Neuronal stem cell (in vitro differentiated cells): ENCODE measurements at regions not wholly inside any gene's neighbourhood (a gene's known extent, or its start where the extent isn't known, plus 50 kb on each side); places are given as distances from the start of the nearest gene placed in this dataset.

Experiments
- DNase-seq: peaks from one replicate; pipeline ENCODE4 v3.0.0-alpha.2; 2013; ENCODE audit warnings: low spot score
- H2AFZ ChIP-seq: one replicate; pipeline ENCODE4 v1.6.1; 2013; ENCODE audit warnings: mild to moderate bottlenecking, low read length, inconsistent platforms
- H2AK5ac ChIP-seq: 2 replicates; pipeline ENCODE4 v1.6.1; 2013; ENCODE audit warnings: low read depth, mild to moderate bottlenecking, inconsistent platforms, low read length, moderate library complexity, mixed read lengths
- H2BK120ac ChIP-seq: 2 replicates; pipeline ENCODE4 v1.6.1; 2013; ENCODE audit warnings: low read depth, mild to moderate bottlenecking, inconsistent platforms, low read length, moderate library complexity, mixed read lengths
- H2BK12ac ChIP-seq: one replicate; pipeline ENCODE4 v1.6.1; 2013; ENCODE audit warnings: low read length, inconsistent platforms
- H2BK15ac ChIP-seq: 2 replicates; pipeline ENCODE4 v1.6.1; 2013; ENCODE audit warnings: mild to moderate bottlenecking, low read length, inconsistent platforms, mixed read lengths
- H2BK5ac ChIP-seq: one replicate; pipeline ENCODE4 v1.6.1; 2013; ENCODE audit warnings: inconsistent platforms, mild to moderate bottlenecking, low read length, moderate library complexity
- H3K14ac ChIP-seq: one replicate; pipeline ENCODE4 v1.6.1; 2013; ENCODE audit warnings: low read length, inconsistent platforms
- H3K18ac ChIP-seq: 2 replicates; pipeline ENCODE4 v1.6.1; 2013; ENCODE audit warnings: low read length, inconsistent platforms
- H3K23ac ChIP-seq: 2 replicates; pipeline ENCODE4 v1.6.1; 2013; ENCODE audit warnings: low read depth, mild to moderate bottlenecking, mixed read lengths, low read length, inconsistent platforms; ENCODE audit not compliant: poor library complexity
- H3K27ac ChIP-seq: replicated peaks from 3 replicates; pipeline ENCODE4 v1.5.1; 2013; ENCODE audit warnings: low read length, inconsistent platforms
- H3K27me3 ChIP-seq, 3 experiments: 2 replicates each; pipeline ENCODE4 v1.6.1; 2013; ENCODE audit warnings: low read length in 3 of 3, mild to moderate bottlenecking in 2 of 3, inconsistent platforms in 1 of 3, low read depth in 1 of 3, mixed read lengths in 1 of 3, moderate library complexity in 1 of 3; ENCODE audit not compliant: control insufficient read depth in 3 of 3, insufficient read depth in 3 of 3
- H3K36me3 ChIP-seq, 2 donors: replicated peaks in 1 of 2; 2 replicates each; pipeline ENCODE4 v1.6.1; 2013; ENCODE audit warnings: low read length in 2 of 2; ENCODE audit not compliant: control insufficient read depth in 2 of 2, insufficient read depth in 2 of 2
- H3K4ac ChIP-seq: 2 replicates; pipeline ENCODE4 v1.6.1; 2013; ENCODE audit warnings: inconsistent platforms, mild to moderate bottlenecking, low read length, moderate library complexity
- H3K4me1 ChIP-seq, 2 donors: 1 replicate in 1 of 2; 2 replicates in 1 of 2; pipeline ENCODE4 v1.6.1; 2013; ENCODE audit warnings: low read length in 2 of 2, low read depth in 1 of 2; ENCODE audit not compliant: control insufficient read depth in 2 of 2, insufficient read depth in 1 of 2
- H3K4me2 ChIP-seq: one replicate; pipeline ENCODE4 v1.6.1; 2013; ENCODE audit warnings: mild to moderate bottlenecking, low read length, inconsistent platforms; ENCODE audit not compliant: insufficient read depth, poor library complexity, severe bottlenecking
- H3K4me3 ChIP-seq, 2 donors: 2 replicates each; pipeline ENCODE4 v1.5.1; 2013; ENCODE audit warnings: low read length in 2 of 2, mild to moderate bottlenecking in 2 of 2, inconsistent platforms in 1 of 2, moderate library complexity in 1 of 2
- H3K79me1 ChIP-seq: one replicate; pipeline ENCODE4 v1.6.1; 2013; ENCODE audit warnings: low read depth, mild to moderate bottlenecking, inconsistent platforms, low read length, moderate library complexity
- H3K9ac ChIP-seq: one replicate; pipeline ENCODE4 v1.6.1; 2013; ENCODE audit warnings: mild to moderate bottlenecking, low read depth, low read length, inconsistent platforms; ENCODE audit not compliant: poor library complexity
- H3K9me3 ChIP-seq, 2 donors: replicated peaks in 1 of 2; 2 replicates each; pipeline versions ENCODE3 to v1.6.1; 2013; ENCODE audit warnings: low read length in 2 of 2, mild to moderate bottlenecking in 2 of 2, inconsistent platforms in 1 of 2, low read depth in 1 of 2, mixed read lengths in 1 of 2, moderate library complexity in 1 of 2; ENCODE audit not compliant: control insufficient read depth in 2 of 2, insufficient read depth in 1 of 2
- H4K8ac ChIP-seq: one replicate; pipeline ENCODE4 v1.6.1; 2013; ENCODE audit warnings: low read depth, mild to moderate bottlenecking, inconsistent platforms, low read length, moderate library complexity
- H4K91ac ChIP-seq: one replicate; pipeline ENCODE4 v1.6.1; 2013; ENCODE audit warnings: low read length, low read depth, mild to moderate bottlenecking, inconsistent platforms; ENCODE audit not compliant: poor library complexity
- WGBS, 2 donors: extraction: QIAGEN DNeasy Blood & Tissue Kit; methylation state at CpG; one replicate each; pipeline ENCODE4 v1.1.7; 2013; ENCODE audit warnings: missing lambda C conversion rate in 2 of 2, mixed read lengths in 1 of 2; ENCODE audit not compliant: insufficient read length in 2 of 2, insufficient replicate concordance in 1 of 2; ENCODE audit errors: extremely low coverage in 2 of 2; 5-methylcytosine and 5-hydroxymethylcytosine counted together

DNA sequence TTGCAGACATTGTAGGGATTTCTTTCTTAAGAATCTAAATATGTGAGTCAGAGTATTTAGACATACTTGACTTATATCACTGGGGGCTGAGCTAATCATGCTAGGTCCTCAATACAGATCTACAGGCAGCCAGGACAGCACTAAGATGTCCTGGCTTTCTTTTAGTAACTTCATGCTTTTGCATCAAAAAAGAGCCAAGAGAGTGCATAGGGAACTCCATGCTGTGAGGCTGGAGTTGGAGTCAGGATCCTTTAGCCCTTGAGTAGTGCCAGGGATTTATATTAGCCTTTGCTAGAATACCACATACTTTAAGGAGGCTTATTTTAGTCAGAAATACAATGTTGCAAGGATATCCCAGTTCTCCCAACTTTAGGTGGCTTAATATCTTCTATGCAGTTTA lies 289.7 kb downstream of the CCDC85A start:
- Histone ChIP-seq H2BK15ac (no peak overlapping the region), H3K4me3 (no peak overlapping the region), H3K4me1 (no peaks in the 10 kb centered on the region), H2AFZ (no peak overlapping the region), H3K4me2 (no peak overlapping the region), H3K36me3 (no peaks in the 10 kb centered on the region), H3K18ac (no peak overlapping the region), H3K9me3 (no peaks in the 10 kb centered on the region), H3K14ac (no peak overlapping the region), H4K8ac (no peak overlapping the region), H2BK5ac (no peak overlapping the region), H3K27ac (no peak overlapping the region), H2BK12ac (no peak overlapping the region), H4K91ac (no peak overlapping the region), H3K79me1 (no peaks in the 10 kb centered on the region), H3K23ac (no peak overlapping the region), H3K4ac (no peak overlapping the region), H2BK120ac (no peak overlapping the region), H3K9ac (no peak overlapping the region), H2AK5ac (no peak overlapping the region), H3K27me3 (no peaks in the 10 kb centered on the region)
- no peak for DNase-seq

DNA sequence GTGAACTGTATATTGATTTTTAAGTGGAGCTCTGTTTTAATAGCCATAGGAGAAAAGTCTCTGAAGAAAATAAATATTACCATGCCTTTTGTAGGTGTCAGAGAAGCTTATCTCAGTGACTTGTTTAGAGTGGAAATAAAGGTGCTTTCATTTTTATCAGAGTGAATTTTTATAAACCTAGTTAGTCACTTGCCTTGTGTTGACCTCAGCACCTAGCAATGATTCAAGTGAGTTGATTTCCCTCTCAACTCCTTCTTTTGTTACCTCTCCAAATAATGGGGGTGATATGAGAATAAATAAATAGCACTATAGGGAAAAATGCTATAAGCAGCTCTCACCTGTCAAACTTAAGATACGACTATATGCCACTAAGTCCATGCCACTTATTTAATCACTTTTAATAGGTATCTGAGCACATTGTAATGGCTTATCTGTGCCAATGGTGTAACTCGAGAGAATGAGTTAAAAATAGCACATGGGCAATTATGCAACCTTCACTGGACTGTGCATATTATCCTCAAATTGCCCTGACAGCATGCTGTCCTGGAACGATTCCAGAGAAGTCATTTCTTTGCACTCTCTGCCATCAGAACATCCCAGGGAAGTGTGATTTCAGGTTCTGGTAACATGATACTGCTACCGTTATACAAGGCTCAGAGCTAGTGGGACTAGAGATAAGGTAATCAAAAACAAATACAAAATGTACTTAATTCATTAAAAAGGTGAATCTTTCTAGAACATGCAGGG lies 290.8 kb downstream of the CCDC85A start:
- no peak overlapping the region for H2AK5ac ChIP-seq
- H3K18ac ChIP-seq, result no peak overlapping the region
- H2BK15ac ChIP-seq, result no peak overlapping the region
- no peak overlapping the region for H2BK120ac ChIP-seq
- no peak overlapping the region for H4K91ac ChIP-seq
- no peaks in the 10 kb centered on the region for H3K4me1 ChIP-seq
- H3K27me3 ChIP-seq, result no peaks in the 10 kb centered on the region
- H3K4ac ChIP-seq, result no peak overlapping the region
- H3K23ac ChIP-seq, result no peak overlapping the region
- no peak overlapping the region for H3K9ac ChIP-seq
- H4K8ac ChIP-seq, result no peak overlapping the region
- H2AFZ ChIP-seq, result no peak overlapping the region
- no peak overlapping the region for H3K27ac ChIP-seq
- no peaks in the 10 kb centered on the region for H3K36me3 ChIP-seq
- no peak overlapping the region for H3K14ac ChIP-seq
- no peaks in the 10 kb centered on the region for H3K9me3 ChIP-seq
- no peak overlapping the region for H3K4me3 ChIP-seq
- no CpG with 5 or more reads among the region's 4 CpGs for WGBS, 2 donors
- DNase-seq, result no peak
- no peak overlapping the region for H2BK12ac ChIP-seq
- no peak overlapping the region for H2BK5ac ChIP-seq
- H3K79me1 ChIP-seq, result no peaks in the 10 kb centered on the region
- H3K4me2 ChIP-seq, result no peak overlapping the region

DNA sequence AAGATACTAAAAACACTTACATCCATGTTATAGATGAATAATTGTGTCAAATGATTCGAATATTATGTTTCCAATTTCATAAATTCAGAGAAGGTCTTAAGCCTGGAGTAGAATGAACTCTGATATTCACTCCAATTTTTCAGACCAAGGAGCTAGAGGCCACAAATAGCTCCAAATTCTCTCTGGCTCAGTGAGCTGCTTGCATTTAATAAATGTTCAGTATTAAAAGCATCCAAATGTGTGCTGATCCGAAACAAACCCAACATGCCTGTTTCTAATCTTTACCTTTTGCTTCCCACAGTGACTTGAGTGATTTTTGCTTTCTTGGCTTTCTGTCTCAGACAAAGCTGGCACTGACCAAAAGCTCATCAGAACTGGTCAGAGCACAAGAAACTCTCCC lies 291.4 kb downstream of the CCDC85A start:
- H3K9ac ChIP-seq, result no peak overlapping the region
- DNase-seq, result no peak
- H3K4ac ChIP-seq, result no peak overlapping the region
- no peaks in the 10 kb centered on the region for H3K27me3 ChIP-seq
- no peak overlapping the region for H3K4me2 ChIP-seq
- H2AK5ac ChIP-seq, result no peak overlapping the region
- no peak overlapping the region for H3K18ac ChIP-seq
- no peak overlapping the region for H4K91ac ChIP-seq
- no peak overlapping the region for H3K27ac ChIP-seq
- H3K9me3 ChIP-seq, result no peaks in the 10 kb centered on the region
- no peak overlapping the region for H3K4me3 ChIP-seq
- H3K36me3 ChIP-seq, result no peaks in the 10 kb centered on the region
- no peak overlapping the region for H3K14ac ChIP-seq
- H2BK120ac ChIP-seq, result no peak overlapping the region
- H2BK5ac ChIP-seq, result no peak overlapping the region
- no peak overlapping the region for H2BK12ac ChIP-seq
- no peak overlapping the region for H4K8ac ChIP-seq
- WGBS, 2 donors, result no CpG with 5 or more reads among the region's 2 CpGs
- no peak overlapping the region for H3K23ac ChIP-seq
- H2BK15ac ChIP-seq, result no peak overlapping the region
- no peak overlapping the region for H2AFZ ChIP-seq
- H3K4me1 ChIP-seq, result no peaks in the 10 kb centered on the region
- H3K79me1 ChIP-seq, result no peaks in the 10 kb centered on the region

DNA sequence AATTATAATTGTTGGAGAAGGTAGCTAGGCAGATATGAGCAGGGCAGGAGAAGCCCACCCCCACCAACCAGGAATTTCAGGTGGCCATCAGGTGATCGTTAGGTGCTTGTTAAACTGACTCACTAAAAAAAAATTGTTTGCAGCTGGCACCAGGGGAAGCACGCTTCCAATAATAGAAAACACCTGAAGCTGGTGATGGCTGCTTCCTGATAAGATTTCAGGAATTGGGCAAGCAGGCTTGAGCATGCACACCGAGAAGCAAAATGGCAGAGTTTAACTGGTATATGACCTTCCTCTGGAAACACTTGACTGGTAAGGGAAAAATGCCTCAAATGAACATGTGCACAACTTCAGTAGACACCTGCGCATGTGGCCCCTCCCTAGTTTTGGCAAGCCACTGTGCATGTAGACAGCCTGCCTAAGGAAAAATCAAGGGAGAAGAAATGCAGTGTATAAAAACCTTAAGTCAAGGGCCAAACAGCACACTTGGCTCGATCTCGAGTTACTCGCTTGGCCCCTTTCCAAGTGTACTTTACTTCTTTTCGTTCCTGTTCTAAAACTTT lies 292.8 kb downstream of the CCDC85A start:
- no peak for DNase-seq

More for the DNA sequence above, 292.8 kb downstream of the CCDC85A start:
- Histone ChIP-seq H3K36me3 (no peaks in the 10 kb centered on the region), H3K4me2 (no peak overlapping the region), H3K79me1 (no peaks in the 10 kb centered on the region), H2BK12ac (no peak overlapping the region), H3K9ac (no peak overlapping the region), H3K9me3 (no peaks in the 10 kb centered on the region), H3K14ac (no peak overlapping the region), H3K27me3 (no peaks in the 10 kb centered on the region), H4K8ac (no peak overlapping the region), H4K91ac (no peak overlapping the region), H2BK5ac (no peak overlapping the region), H2BK120ac (no peak overlapping the region), H3K23ac (no peak overlapping the region), H2AK5ac (no peak overlapping the region), H3K27ac (no peak overlapping the region), H3K4ac (no peak overlapping the region), H3K18ac (no peak overlapping the region), H3K4me1 (no peaks in the 10 kb centered on the region), H3K4me3 (no peak overlapping the region), H2BK15ac (no peak overlapping the region), H2AFZ (no peak overlapping the region)
- WGBS, 2 donors, result no CpG with 5 or more reads among the region's 8 CpGs
